ENCODE measurements at regions not wholly inside any gene's neighbourhood (a gene's known extent, or its start where the extent isn't known, plus 50 kb on each side); places are given as distances from the start of the nearest gene placed in this dataset.

GRCh38 chr4:13980317-13981310, 353.1 kb upstream of the BOD1L1 start:
- no peak overlapping the region for H3K27ac ChIP-seq (ENCODE audit: low read depth, low read length)
- H3K9me3 Mint-ChIP-seq, result peaks cover 3% of the 10 kb centered on the region
- no peak overlapping the region for H3K4me3 ChIP-seq (ENCODE audit: low read length)
- TF ChIP-seq CTCF (conservative IDR thresholded peaks at IDR 0.05), result no peak
- no peaks in the 10 kb centered on the region for H3K36me3 Mint-ChIP-seq (ENCODE audit: low read depth)
- H3K4me1 Mint-ChIP-seq, result no peaks in the 10 kb centered on the region
- DNase-seq, result no peak
- 86 to 93% methylated on average over 4 to 8 of the region's 8 CpGs for WGBS, 2 experiments (ENCODE audit: insufficient coverage in 1 of 2, insufficient read length in 1 of 2)
- H3K27ac Mint-ChIP-seq, result no peak overlapping the region
- no peak overlapping the region for H3K4me3 Mint-ChIP-seq
- peaks cover 8% of the 10 kb centered on the region for H3K9me3 ChIP-seq (ENCODE audit: control insufficient read depth, low read length)
- no peaks in the 10 kb centered on the region for H3K27me3 Mint-ChIP-seq (ENCODE audit: insufficient read depth)
- no peak overlapping the region for H3K9ac ChIP-seq (ENCODE audit: extremely low read depth, low read length, poor library complexity, severe bottlenecking)
- no peaks in the 10 kb centered on the region for H3K4me1 ChIP-seq (ENCODE audit: control insufficient read depth, insufficient read depth, low read length)
- H3K36me3 ChIP-seq (ENCODE audit: control insufficient read depth, insufficient read depth, low read length), result no peaks in the 10 kb centered on the region
- H3K27me3 ChIP-seq (ENCODE audit: control insufficient read depth, insufficient read depth, low read length, poor library complexity, severe bottlenecking), result no peaks in the 10 kb centered on the region

- DNase-seq, result no peak
- H3K36me3 ChIP-seq (ENCODE audit: control insufficient read depth, insufficient read depth, low read length), result no peaks in the 10 kb centered on the region
- Mint-ChIP-seq H3K9me3 (peaks cover 3% of the 10 kb centered on the region), H3K27ac (no peak overlapping the region), H3K4me1 (no peaks in the 10 kb centered on the region), H3K4me3 (no peak overlapping the region), H3K27me3 (ENCODE audit: insufficient read depth) (no peaks in the 10 kb centered on the region), H3K36me3 (ENCODE audit: low read depth) (no peaks in the 10 kb centered on the region)
- H3K9ac ChIP-seq (ENCODE audit: extremely low read depth, low read length, poor library complexity, severe bottlenecking), result no peak overlapping the region
- no peaks in the 10 kb centered on the region for H3K4me1 ChIP-seq (ENCODE audit: control insufficient read depth, insufficient read depth, low read length)
- TF ChIP-seq CTCF (conservative IDR thresholded peaks at IDR 0.05), result no peak
- WGBS, 2 experiments (ENCODE audit: insufficient coverage in 1 of 2, insufficient read length in 1 of 2), result 96 to 100% methylated on average over 4 to 8 of the region's 8 CpGs
- peaks cover 5% of the 10 kb centered on the region for H3K9me3 ChIP-seq (ENCODE audit: control insufficient read depth, low read length)
- H3K27ac ChIP-seq (ENCODE audit: low read depth, low read length), result no peak overlapping the region
- no peak overlapping the region for H3K4me3 ChIP-seq (ENCODE audit: low read length)
- no peaks in the 10 kb centered on the region for H3K27me3 ChIP-seq (ENCODE audit: control insufficient read depth, insufficient read depth, low read length, poor library complexity, severe bottlenecking)
Observed at GRCh38 chr4:13981499-13981898, 354.0 kb upstream of the BOD1L1 start.

- Mint-ChIP-seq H3K27me3 (ENCODE audit: insufficient read depth) (no peaks in the 10 kb centered on the region), H3K9me3 (peaks cover under 1% of the 10 kb centered on the region), H3K4me1 (no peaks in the 10 kb centered on the region), H3K27ac (no peak overlapping the region), H3K4me3 (no peak overlapping the region), H3K36me3 (ENCODE audit: low read depth) (no peaks in the 10 kb centered on the region)
- no peaks in the 10 kb centered on the region for H3K9me3 ChIP-seq (ENCODE audit: control insufficient read depth, low read length)
- DNase-seq, result no peak
- TF ChIP-seq CTCF (conservative IDR thresholded peaks at IDR 0.05), result no peak
- H3K36me3 ChIP-seq (ENCODE audit: control insufficient read depth, insufficient read depth, low read length), result no peaks in the 10 kb centered on the region
- H3K27ac ChIP-seq (ENCODE audit: low read depth, low read length), result no peak overlapping the region
- H3K4me1 ChIP-seq (ENCODE audit: control insufficient read depth, insufficient read depth, low read length), result no peaks in the 10 kb centered on the region
- no peak overlapping the region for H3K4me3 ChIP-seq (ENCODE audit: low read length)
- no peaks in the 10 kb centered on the region for H3K27me3 ChIP-seq (ENCODE audit: control insufficient read depth, insufficient read depth, low read length, poor library complexity, severe bottlenecking)
- 82 to 89% methylated on average over 4 to 5 of the region's 5 CpGs for WGBS, 2 experiments (ENCODE audit: insufficient coverage in 1 of 2, insufficient read length in 1 of 2)
- H3K9ac ChIP-seq (ENCODE audit: extremely low read depth, low read length, poor library complexity, severe bottlenecking), result no peak overlapping the region
Observed at GRCh38 chr4:13982010-13982409, 354.5 kb upstream of the BOD1L1 start.
